ENCODE measurements at regions not wholly inside any gene's neighbourhood (a gene's known extent, or its start where the extent isn't known, plus 50 kb on each side); places are given as distances from the start of the nearest gene placed in this dataset.

- Mint-ChIP-seq H3K4me1 (no peaks in the 10 kb centered on the region), H3K27me3 (no peaks in the 10 kb centered on the region), H3K9me3 (peaks cover 3% of the 10 kb centered on the region), H3K4me3 (no peak overlapping the region), H3K36me3 (ENCODE audit: insufficient read depth) (no peaks in the 10 kb centered on the region), H3K27ac (ENCODE audit: low read depth) (no peak overlapping the region)
- no peak for ATAC-seq (replicated peaks; ENCODE audit: extremely low read depth, poor library complexity, severe bottlenecking)
- no peak for DNase-seq (ENCODE audit: low spot score in 2 of 2)
Observed at GRCh38 chr1:58318157-58319005, 228.1 kb downstream of the OMA1 start.

- DNase-seq (ENCODE audit: low spot score in 2 of 2) (no peak), ATAC-seq (replicated peaks; ENCODE audit: extremely low read depth, poor library complexity, severe bottlenecking) (no peak)
- Mint-ChIP-seq H3K27ac (ENCODE audit: low read depth) (no peak overlapping the region), H3K4me1 (no peaks in the 10 kb centered on the region), H3K27me3 (no peaks in the 10 kb centered on the region), H3K4me3 (no peak overlapping the region), H3K9me3 (no peaks in the 10 kb centered on the region), H3K36me3 (ENCODE audit: insufficient read depth) (no peaks in the 10 kb centered on the region)
Observed at GRCh38 chr1:58317694-58318093, 228.8 kb downstream of the OMA1 start.

- no peak overlapping the region for H3K27ac Mint-ChIP-seq (ENCODE audit: low read depth)
- ATAC-seq (replicated peaks; ENCODE audit: extremely low read depth, poor library complexity, severe bottlenecking), result no peak
Observed at GRCh38 chr1:58317086-58317485, 229.4 kb downstream of the OMA1 start.

GRCh38 chr1:58316141-58316540, 230.4 kb downstream of the OMA1 start:
- no peak for ATAC-seq (replicated peaks; ENCODE audit: extremely low read depth, poor library complexity, severe bottlenecking)
- no peaks in the 10 kb centered on the region for H3K9me3 Mint-ChIP-seq
- H3K27me3 Mint-ChIP-seq, result no peaks in the 10 kb centered on the region
- no peaks in the 10 kb centered on the region for H3K36me3 Mint-ChIP-seq (ENCODE audit: insufficient read depth)
- DNase-seq (ENCODE audit: low spot score in 2 of 2), result no peak
- peaks cover 5% of the 10 kb centered on the region for H3K4me1 Mint-ChIP-seq
- H3K27ac Mint-ChIP-seq (ENCODE audit: low read depth), result no peak overlapping the region
- no peak overlapping the region for H3K4me3 Mint-ChIP-seq

More at GRCh38 chr1:58317086-58317485, 229.4 kb downstream of the OMA1 start:
- no peaks in the 10 kb centered on the region for H3K27me3 Mint-ChIP-seq
- DNase-seq (ENCODE audit: low spot score in 2 of 2), result no peak
- no peak overlapping the region for H3K4me3 Mint-ChIP-seq
- H3K36me3 Mint-ChIP-seq (ENCODE audit: insufficient read depth), result no peaks in the 10 kb centered on the region
- no peaks in the 10 kb centered on the region for H3K9me3 Mint-ChIP-seq
- H3K4me1 Mint-ChIP-seq, result no peaks in the 10 kb centered on the region

GRCh38 chr1:58312971-58313563, 233.5 kb downstream of the OMA1 start:
- no peak for ATAC-seq (replicated peaks; ENCODE audit: extremely low read depth, poor library complexity, severe bottlenecking)
- Mint-ChIP-seq H3K4me3 (no peak overlapping the region), H3K27ac (ENCODE audit: low read depth) (no peak overlapping the region), H3K27me3 (no peaks in the 10 kb centered on the region), H3K36me3 (ENCODE audit: insufficient read depth) (no peaks in the 10 kb centered on the region), H3K4me1 (peaks cover 5% of the 10 kb centered on the region), H3K9me3 (no peaks in the 10 kb centered on the region)
- DNase-seq (ENCODE audit: low spot score in 2 of 2), result no peak

GRCh38 chr1:58312461-58312860, 234.1 kb downstream of the OMA1 start:
- H3K36me3 Mint-ChIP-seq (ENCODE audit: insufficient read depth), result no peaks in the 10 kb centered on the region
- H3K9me3 Mint-ChIP-seq, result no peaks in the 10 kb centered on the region
- H3K4me1 Mint-ChIP-seq, result peaks cover 5% of the 10 kb centered on the region
- H3K27ac Mint-ChIP-seq (ENCODE audit: low read depth), result no peak overlapping the region
- DNase-seq (ENCODE audit: low spot score in 2 of 2), result no peak
- no peaks in the 10 kb centered on the region for H3K27me3 Mint-ChIP-seq
- ATAC-seq (replicated peaks; ENCODE audit: extremely low read depth, poor library complexity, severe bottlenecking), result no peak
- H3K4me3 Mint-ChIP-seq, result no peak overlapping the region

GRCh38 chr1:58310881-58311280, 235.6 kb downstream of the OMA1 start:
- Mint-ChIP-seq H3K9me3 (no peaks in the 10 kb centered on the region), H3K4me1 (peaks cover 5% of the 10 kb centered on the region), H3K27me3 (no peaks in the 10 kb centered on the region), H3K4me3 (no peak overlapping the region), H3K27ac (ENCODE audit: low read depth) (no peak overlapping the region), H3K36me3 (ENCODE audit: insufficient read depth) (no peaks in the 10 kb centered on the region)
- ATAC-seq (replicated peaks; ENCODE audit: extremely low read depth, poor library complexity, severe bottlenecking) (no peak), DNase-seq (ENCODE audit: low spot score in 2 of 2) (no peak)

GRCh38 chr1:58310469-58310868, 236.1 kb downstream of the OMA1 start:
- H3K27me3 Mint-ChIP-seq, result no peaks in the 10 kb centered on the region
- peaks cover 5% of the 10 kb centered on the region for H3K4me1 Mint-ChIP-seq
- no peak overlapping the region for H3K27ac Mint-ChIP-seq (ENCODE audit: low read depth)
- H3K4me3 Mint-ChIP-seq, result no peak overlapping the region
- H3K9me3 Mint-ChIP-seq, result no peaks in the 10 kb centered on the region
- ATAC-seq (replicated peaks; ENCODE audit: extremely low read depth, poor library complexity, severe bottlenecking) (no peak), DNase-seq (ENCODE audit: low spot score in 2 of 2) (no peak)
- no peaks in the 10 kb centered on the region for H3K36me3 Mint-ChIP-seq (ENCODE audit: insufficient read depth)

GRCh38 chr1:58308206-58308605, 238.3 kb downstream of the OMA1 start:
- H3K36me3 Mint-ChIP-seq (ENCODE audit: insufficient read depth), result no peaks in the 10 kb centered on the region
- H3K27me3 Mint-ChIP-seq, result no peaks in the 10 kb centered on the region
- no peaks in the 10 kb centered on the region for H3K9me3 Mint-ChIP-seq
- no peak for ATAC-seq (replicated peaks; ENCODE audit: extremely low read depth, poor library complexity, severe bottlenecking)
- DNase-seq (ENCODE audit: low spot score in 2 of 2), result no peak
- H3K4me1 Mint-ChIP-seq, result peaks cover 5% of the 10 kb centered on the region
- H3K27ac Mint-ChIP-seq (ENCODE audit: low read depth), result no peak overlapping the region
- no peak overlapping the region for H3K4me3 Mint-ChIP-seq

- DNase-seq (ENCODE audit: low spot score in 2 of 2) (no peak), ATAC-seq (replicated peaks; ENCODE audit: extremely low read depth, poor library complexity, severe bottlenecking) (no peak)
- H3K27ac Mint-ChIP-seq (ENCODE audit: low read depth), result no peak overlapping the region
Observed at GRCh38 chr1:58307431-58307830, 239.1 kb downstream of the OMA1 start.

GRCh38 chr1:58305622-58306021, 240.9 kb downstream of the OMA1 start:
- H3K36me3 Mint-ChIP-seq (ENCODE audit: insufficient read depth), result no peaks in the 10 kb centered on the region
- no peak overlapping the region for H3K27ac Mint-ChIP-seq (ENCODE audit: low read depth)
- DNase-seq (ENCODE audit: low spot score in 2 of 2) (no peak), ATAC-seq (replicated peaks; ENCODE audit: extremely low read depth, poor library complexity, severe bottlenecking) (no peak)
- H3K4me3 Mint-ChIP-seq, result no peak overlapping the region
- no peaks in the 10 kb centered on the region for H3K9me3 Mint-ChIP-seq
- H3K27me3 Mint-ChIP-seq, result no peaks in the 10 kb centered on the region
- peaks cover 3% of the 10 kb centered on the region for H3K4me1 Mint-ChIP-seq

More at GRCh38 chr1:58307431-58307830, 239.1 kb downstream of the OMA1 start:
- H3K9me3 Mint-ChIP-seq, result no peaks in the 10 kb centered on the region
- H3K36me3 Mint-ChIP-seq (ENCODE audit: insufficient read depth), result no peaks in the 10 kb centered on the region
- H3K4me3 Mint-ChIP-seq, result no peak overlapping the region
- H3K4me1 Mint-ChIP-seq, result peaks cover 5% of the 10 kb centered on the region
- no peaks in the 10 kb centered on the region for H3K27me3 Mint-ChIP-seq

GRCh38 chr1:58304346-58304975, 242.1 kb downstream of the OMA1 start:
- no peaks in the 10 kb centered on the region for H3K36me3 Mint-ChIP-seq (ENCODE audit: insufficient read depth)
- no peak overlapping the region for H3K27ac Mint-ChIP-seq (ENCODE audit: low read depth)
- H3K4me1 Mint-ChIP-seq, result peaks cover 9% of the 10 kb centered on the region
- DNase-seq (ENCODE audit: low spot score in 2 of 2) (no peak), ATAC-seq (replicated peaks; ENCODE audit: extremely low read depth, poor library complexity, severe bottlenecking) (no peak)
- no peaks in the 10 kb centered on the region for H3K9me3 Mint-ChIP-seq
- H3K4me3 Mint-ChIP-seq, result no peak overlapping the region
- no peaks in the 10 kb centered on the region for H3K27me3 Mint-ChIP-seq

- Mint-ChIP-seq H3K4me3 (no peak overlapping the region), H3K4me1 (peaks cover 9% of the 10 kb centered on the region), H3K36me3 (ENCODE audit: insufficient read depth) (no peaks in the 10 kb centered on the region), H3K27ac (ENCODE audit: low read depth) (no peak overlapping the region), H3K27me3 (no peaks in the 10 kb centered on the region), H3K9me3 (no peaks in the 10 kb centered on the region)
- ATAC-seq (replicated peaks; ENCODE audit: extremely low read depth, poor library complexity, severe bottlenecking) (no peak), DNase-seq (ENCODE audit: low spot score in 2 of 2) (no peak)
Observed at GRCh38 chr1:58303841-58304240, 242.7 kb downstream of the OMA1 start.

All from central memory CD8-positive, alpha-beta T cell (primary cell).